Endothelial cell of umbilical vein (primary cell): ENCODE measurements at regions not wholly inside any gene's neighbourhood (a gene's known extent, or its start where the extent isn't known, plus 50 kb on each side); places are given as distances from the start of the nearest gene placed in this dataset.

ENCODE experiments used
- BruUV-seq: library from RNA; stranded (reverse); fragments of 400-500 nt; replicated peaks from 2 replicates; lab custom pipeline; 2021; lab: Mats Ljungman, UMichigan
- CTCF ChIA-PET: fragments of 300-600, 350-600 bp; sonication (Branson Sonifier 250); formaldehyde crosslinking; loops from one replicate; lab custom pipeline; 2021; ENCODE audit warnings: antibody characterized with exemption, inconsistent platforms; lab: Charles Lee
- POLR2A ChIA-PET: fragments of 300-600, 350-600 bp; sonication (Branson Sonifier 250); formaldehyde crosslinking; loops from one replicate; lab custom pipeline; 2021; ENCODE audit warnings: antibody characterized with exemption, inconsistent platforms; lab: Charles Lee
- DNase-seq: peaks from one replicate; pipeline ENCODE4 v3.0.0-alpha.2; 2011; ENCODE audit warnings: low read depth, low spot score
- FAIRE-seq: peaks from 2 replicates; lab custom pipeline; 2011; peaks lifted over from hg19 to GRCh38; lab: Jason Lieb, UNC
- H2AFZ ChIP-seq: 2 replicates; pipeline ENCODE4 v1.6.0; 2012; ENCODE audit warnings: low read depth, low read length, control low read depth, inconsistent platforms
- H3K27ac ChIP-seq: 2 replicates; pipeline ENCODE4 v1.5.1; 2011; ENCODE audit warnings: low read depth, mild to moderate bottlenecking, control low read depth, low read length, moderate library complexity; ENCODE audit not compliant: insufficient read depth
- H3K27me3 ChIP-seq, 2 experiments: 2 replicates each; pipeline versions ENCODE4 v1.6.0 to v1.6.1; 2011; ENCODE audit warnings: low read length in 2 of 2, mixed read lengths in 1 of 2; ENCODE audit not compliant: control insufficient read depth in 2 of 2, insufficient read depth in 2 of 2
- H3K36me3 ChIP-seq, 2 experiments: 2 replicates in 1 of 2; 3 replicates in 1 of 2; pipeline ENCODE4 v1.5.1; 2011; ENCODE audit warnings: low read length in 2 of 2, mild to moderate bottlenecking in 1 of 2, moderate library complexity in 1 of 2; ENCODE audit not compliant: control insufficient read depth in 2 of 2, insufficient read depth in 2 of 2; ENCODE audit errors: extremely low read depth in 1 of 2
- H3K4me1 ChIP-seq: 3 replicates; pipeline ENCODE4 v1.5.1; 2011; ENCODE audit warnings: mild to moderate bottlenecking, low read length; ENCODE audit not compliant: control insufficient read depth, insufficient read depth; ENCODE audit errors: extremely low read depth
- H3K4me2 ChIP-seq: 2 replicates; pipeline ENCODE4 v1.6.1; 2011; ENCODE audit warnings: low read length, control low read depth, mixed read lengths; ENCODE audit not compliant: insufficient read depth
- H3K4me3 ChIP-seq, 3 experiments: fragments of 200-600 bp in 1 of 3; sonication (generic), shearing (Covaris generic) in 1 of 3; replicated peaks in 1 of 3; 2 replicates each; pipeline ENCODE4 v1.5.1; 2011 to 2016; ENCODE audit warnings: control low read depth in 3 of 3, low read length in 3 of 3, mild to moderate bottlenecking in 2 of 3, inconsistent platforms in 1 of 3, low read depth in 1 of 3, moderate library complexity in 1 of 3; ENCODE audit not compliant: insufficient read depth in 1 of 3
- H3K79me2 ChIP-seq: 2 replicates; pipeline ENCODE4 v1.6.0; 2012; ENCODE audit warnings: low read length, inconsistent platforms; ENCODE audit not compliant: control insufficient read depth, insufficient read depth
- H3K9ac ChIP-seq: replicated peaks from 2 replicates; pipeline ENCODE3; 2011; ENCODE audit warnings: low read length, control low read depth; ENCODE audit not compliant: insufficient read depth; ENCODE audit errors: extremely low read depth
- H3K9me1 ChIP-seq: replicated peaks from 3 replicates; pipeline ENCODE4 v1.6.0; 2011; ENCODE audit warnings: mild to moderate bottlenecking, low read length; ENCODE audit not compliant: control insufficient read depth, insufficient read depth; ENCODE audit errors: extremely low read depth
- H3K9me3 ChIP-seq: replicated peaks from 2 replicates; pipeline ENCODE4 v1.5.1; 2012; ENCODE audit warnings: low read length, inconsistent platforms; ENCODE audit not compliant: control insufficient read depth, insufficient read depth
- H4K20me1 ChIP-seq: replicated peaks from 2 replicates; pipeline ENCODE3; 2011; ENCODE audit warnings: mild to moderate bottlenecking, low read length; ENCODE audit not compliant: control insufficient read depth, insufficient read depth; ENCODE audit errors: extremely low read depth
- EZH2 ChIP-seq: IDR thresholded peaks from 2 replicates; pipeline ENCODE4 v1.6.1; 2012; ENCODE audit warnings: borderline replicate concordance, low read depth, mild to moderate bottlenecking, moderate library complexity, low read length, inconsistent platforms; ENCODE audit not compliant: severe bottlenecking
- FOS ChIP-seq: IDR thresholded peaks from 2 replicates; pipeline ENCODE4 v1.6.1; 2011; ENCODE audit warnings: mild to moderate bottlenecking, low read length, moderate library complexity, borderline replicate concordance; ENCODE audit not compliant: insufficient read depth
- GATA2 ChIP-seq: IDR thresholded peaks from 2 replicates; pipeline ENCODE4 v1.7.0; 2011; ENCODE audit warnings: low read depth, mild to moderate bottlenecking, moderate library complexity, mixed read lengths, low read length; ENCODE audit not compliant: insufficient read length, insufficient read depth
- JUN ChIP-seq: IDR thresholded peaks from 2 replicates; pipeline ENCODE4 v1.6.1; 2011; ENCODE audit warnings: borderline replicate concordance, low read depth; ENCODE audit not compliant: insufficient read length, insufficient read depth
- MYC ChIP-seq: IDR thresholded peaks from one replicate; pipeline ENCODE4 v1.6.1; 2011; ENCODE audit warnings: mild to moderate bottlenecking, low read depth, low read length
- POLR2A ChIP-seq: IDR thresholded peaks from 2 replicates; pipeline ENCODE4 v1.6.1; 2012; ENCODE audit warnings: low read depth, mild to moderate bottlenecking, control low read depth, low read length
- POLR2AphosphoS5 ChIP-seq: IDR thresholded peaks from 2 replicates; pipeline ENCODE4 v1.6.1; 2012; ENCODE audit warnings: low read depth, mild to moderate bottlenecking, control low read depth, low read length, moderate library complexity; ENCODE audit not compliant: insufficient read depth
- dilution Hi-C: fragments of 300-500 bp; cut with MboI; formaldehyde crosslinking; loops from one replicate; pipeline ENCODE4 v1.15.0; 2019; ENCODE audit warnings: low sequenced_read_pairs; ENCODE audit not compliant: extremely low pct_ligation_motif_present
- intact Hi-C: fragments of 100-400 bp; cut with micrococcal nuclease; formaldehyde crosslinking; loops from one replicate; pipeline ENCODE4 v1.10.0; 2022
- TF ChIP-seq, protein P1 (sequence below), 2 donors: IDR thresholded peaks; 1 replicate in 1 of 2; 2 replicates in 1 of 2; pipeline ENCODE4 v1.5.1; 2011; ENCODE audit warnings: low read length in 2 of 2, mild to moderate bottlenecking in 2 of 2, moderate library complexity in 2 of 2, control low read depth in 1 of 2, inconsistent platforms in 1 of 2, low read depth in 1 of 2; ENCODE audit not compliant: insufficient read depth in 1 of 2; ENCODE audit errors: extremely low read depth in 1 of 2
- TF ChIP-seq, protein P2 (sequence below): IDR thresholded peaks from 2 replicates; pipeline ENCODE4 v1.6.1; 2011; ENCODE audit not compliant: insufficient read depth, insufficient read length

DNA sequence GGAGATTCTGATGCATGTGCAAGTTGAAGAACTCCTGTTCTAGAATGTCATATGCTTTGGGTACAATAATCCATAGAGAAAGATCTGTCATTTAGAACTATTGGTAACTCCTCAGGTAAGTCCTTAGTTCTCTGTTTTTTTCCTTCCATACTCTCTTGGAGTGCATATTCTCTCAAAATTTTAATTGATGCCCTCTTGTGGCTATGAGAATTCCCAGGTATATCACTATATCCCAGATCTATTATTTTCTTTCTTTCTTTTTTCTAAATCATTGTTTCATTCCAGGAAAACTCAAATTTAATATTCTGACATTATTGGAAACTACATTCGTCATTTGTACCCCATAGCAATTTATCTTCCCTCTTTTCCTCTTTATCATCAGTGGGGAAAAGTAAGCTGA is 485.4 kb downstream of the KLF5 start:
- no peaks in the 10 kb centered on the region for H3K79me2 ChIP-seq
- no peaks in the 10 kb centered on the region for H3K27me3 ChIP-seq
- DNase-seq (no peak), FAIRE-seq (no peak)
- no peak overlapping the region for H3K4me2 ChIP-seq
- no peak overlapping the region for H2AFZ ChIP-seq
- dilution Hi-C loops: no loop called here
- H3K4me3 ChIP-seq: no peak overlapping the region
- intact Hi-C loops: no loop called here
- ChIA-PET CTCF (no interaction called here), POLR2A (no interaction called here)
- no peak for TF ChIP-seq POLR2A
- TF ChIP-seq, protein P1, sequence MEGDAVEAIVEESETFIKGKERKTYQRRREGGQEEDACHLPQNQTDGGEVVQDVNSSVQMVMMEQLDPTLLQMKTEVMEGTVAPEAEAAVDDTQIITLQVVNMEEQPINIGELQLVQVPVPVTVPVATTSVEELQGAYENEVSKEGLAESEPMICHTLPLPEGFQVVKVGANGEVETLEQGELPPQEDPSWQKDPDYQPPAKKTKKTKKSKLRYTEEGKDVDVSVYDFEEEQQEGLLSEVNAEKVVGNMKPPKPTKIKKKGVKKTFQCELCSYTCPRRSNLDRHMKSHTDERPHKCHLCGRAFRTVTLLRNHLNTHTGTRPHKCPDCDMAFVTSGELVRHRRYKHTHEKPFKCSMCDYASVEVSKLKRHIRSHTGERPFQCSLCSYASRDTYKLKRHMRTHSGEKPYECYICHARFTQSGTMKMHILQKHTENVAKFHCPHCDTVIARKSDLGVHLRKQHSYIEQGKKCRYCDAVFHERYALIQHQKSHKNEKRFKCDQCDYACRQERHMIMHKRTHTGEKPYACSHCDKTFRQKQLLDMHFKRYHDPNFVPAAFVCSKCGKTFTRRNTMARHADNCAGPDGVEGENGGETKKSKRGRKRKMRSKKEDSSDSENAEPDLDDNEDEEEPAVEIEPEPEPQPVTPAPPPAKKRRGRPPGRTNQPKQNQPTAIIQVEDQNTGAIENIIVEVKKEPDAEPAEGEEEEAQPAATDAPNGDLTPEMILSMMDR (IDR thresholded peaks at IDR 0.05; ENCODE audit: extremely low read depth in 1 of 2, insufficient read depth in 1 of 2, low read depth in 1 of 2, low read length in 2 of 2): no peak
- no peak for TF ChIP-seq GATA2
- TF ChIP-seq POLR2AphosphoS5: no peak
- no peak for TF ChIP-seq FOS
- no peak for TF ChIP-seq EZH2
- TF ChIP-seq JUN: no peak
- TF ChIP-seq, protein P2, sequence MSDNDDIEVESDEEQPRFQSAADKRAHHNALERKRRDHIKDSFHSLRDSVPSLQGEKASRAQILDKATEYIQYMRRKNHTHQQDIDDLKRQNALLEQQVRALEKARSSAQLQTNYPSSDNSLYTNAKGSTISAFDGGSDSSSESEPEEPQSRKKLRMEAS: no peak
- no peak for TF ChIP-seq MYC
- H3K4me1 ChIP-seq: no peaks in the 10 kb centered on the region
- no peaks in the 10 kb centered on the region for H3K9me1 ChIP-seq
- H3K36me3 ChIP-seq: no peaks in the 10 kb centered on the region
- no peaks in the 10 kb centered on the region for H3K9me3 ChIP-seq
- no peak overlapping the region for H3K9ac ChIP-seq
- H4K20me1 ChIP-seq: no peaks in the 10 kb centered on the region
- no TSS peak for BruUV-seq
- H3K27ac ChIP-seq: no peak overlapping the region
